PC-3 (cell line): ENCODE measurements at regions not wholly inside any gene's neighbourhood (a gene's known extent, or its start where the extent isn't known, plus 50 kb on each side); places are given as distances from the start of the nearest gene placed in this dataset.

Experiments
- ATAC-seq: fragments of 200-7000 bp; cut with Tn5 transposase; 2 replicates; pipeline ENCODE4 v1.9.1; 2020; ENCODE audit warnings: mild to moderate bottlenecking, moderate library complexity
- BruUV-seq: library from RNA; stranded (reverse); fragments of 400-500 nt; replicated peaks from 2 replicates; lab custom pipeline; 2021; lab: Mats Ljungman, UMichigan
- CTCF ChIA-PET: fragments of 300-600 bp; sonication (Branson Sonifier 250); formaldehyde crosslinking; loops from one replicate; lab custom pipeline; 2022; ENCODE audit warnings: antibody characterized with exemption; lab: Charles Lee
- POLR2A ChIA-PET: fragments of 300-600 bp; sonication (Branson Sonifier 250); formaldehyde crosslinking; loops from one replicate; lab custom pipeline; 2022; ENCODE audit warnings: antibody characterized with exemption; ENCODE audit not compliant: unreplicated experiment; lab: Charles Lee
- DNase-seq: peaks from one replicate; pipeline ENCODE4 v3.0.0-alpha.2; 2015
- H2AFZ ChIP-seq: fragments of 300-600 bp; sonication (generic); 2 replicates; pipeline ENCODE4 v1.6.0; 2016; ENCODE audit warnings: antibody characterized with exemption, low read length
- H3F3A ChIP-seq: fragments of 300-600 bp; sonication (generic); one replicate; pipeline ENCODE4 v1.6.0; 2017; ENCODE audit warnings: antibody characterized with exemption, low read length, control low read depth, mild to moderate bottlenecking; ENCODE audit not compliant: unreplicated experiment
- H3K27ac ChIP-seq: fragments of 300-600 bp; sonication (generic); 2 replicates; pipeline ENCODE4 v1.5.1; 2016; ENCODE audit warnings: mild to moderate bottlenecking, low read length
- H3K27me3 ChIP-seq: fragments of 300-600 bp; sonication (generic); 2 replicates; pipeline ENCODE4 v1.6.1; 2016; ENCODE audit warnings: low read length, mixed read lengths
- H3K36me3 ChIP-seq: fragments of 300-600 bp; sonication (generic); 2 replicates; pipeline ENCODE4 v1.6.1; 2016; ENCODE audit warnings: low read depth, mixed run types, low read length, mixed read lengths
- H3K4me1 ChIP-seq: fragments of 300-600 bp; sonication (generic); 2 replicates; pipeline ENCODE4 v1.5.1; 2016; ENCODE audit warnings: low read length; ENCODE audit not compliant: insufficient read depth
- H3K4me2 ChIP-seq: fragments of 300-600 bp; sonication (generic); 2 replicates; pipeline ENCODE4 v1.6.0; 2016; ENCODE audit warnings: low read length
- H3K4me3 ChIP-seq: fragments of 300-600 bp; sonication (generic); 2 replicates; pipeline ENCODE4 v1.5.1; 2016; ENCODE audit warnings: mild to moderate bottlenecking, low read length, mixed read lengths
- H3K79me2 ChIP-seq: fragments of 300-600 bp; sonication (generic); 2 replicates; pipeline ENCODE4 v1.6.1; 2017; ENCODE audit warnings: low read length, mixed read lengths
- H3K9ac ChIP-seq: fragments of 300-600 bp; sonication (generic); 2 replicates; pipeline ENCODE4 v1.6.0; 2016; ENCODE audit warnings: mild to moderate bottlenecking, low read length
- H3K9me2 ChIP-seq: fragments of 300-600 bp; sonication (generic); replicated peaks from 2 replicates; pipeline ENCODE4 v1.6.1; 2016; ENCODE audit warnings: mixed run types, low read length, mixed read lengths
- H3K9me3 ChIP-seq: fragments of 300-600 bp; sonication (generic); 2 replicates; pipeline ENCODE4 v1.6.1; 2016; ENCODE audit warnings: low read length, mixed read lengths
- H4K20me1 ChIP-seq: fragments of 300-600 bp; sonication (generic); 2 replicates; pipeline ENCODE4 v1.6.1; 2016; ENCODE audit warnings: low read length, mixed read lengths
- EZH2 ChIP-seq: fragments of 300-600 bp; sonication (generic); IDR thresholded peaks from one replicate; pipeline ENCODE4 v1.6.1; 2017; ENCODE audit warnings: antibody characterized with exemption, mild to moderate bottlenecking, low read length; ENCODE audit not compliant: unreplicated experiment
- EZH2phosphoT487 ChIP-seq: fragments of 300-600 bp; sonication (generic); IDR thresholded peaks from 2 replicates; pipeline ENCODE4 v1.6.1; 2018; ENCODE audit warnings: mild to moderate bottlenecking, antibody characterized with exemption, low read length, borderline replicate concordance
- intact Hi-C: fragments of 100-400 bp; cut with micrococcal nuclease; formaldehyde crosslinking; loops from 2 replicates; pipeline ENCODE4 v1.9.0; 2023
- TF ChIP-seq, protein P1 (sequence below): fragments of 300-600 bp; sonication (generic); conservative IDR thresholded peaks from 2 replicates; pipeline ENCODE4 v1.5.1; 2017; ENCODE audit warnings: antibody characterized with exemption, low read depth, mild to moderate bottlenecking, low read length

DNA sequence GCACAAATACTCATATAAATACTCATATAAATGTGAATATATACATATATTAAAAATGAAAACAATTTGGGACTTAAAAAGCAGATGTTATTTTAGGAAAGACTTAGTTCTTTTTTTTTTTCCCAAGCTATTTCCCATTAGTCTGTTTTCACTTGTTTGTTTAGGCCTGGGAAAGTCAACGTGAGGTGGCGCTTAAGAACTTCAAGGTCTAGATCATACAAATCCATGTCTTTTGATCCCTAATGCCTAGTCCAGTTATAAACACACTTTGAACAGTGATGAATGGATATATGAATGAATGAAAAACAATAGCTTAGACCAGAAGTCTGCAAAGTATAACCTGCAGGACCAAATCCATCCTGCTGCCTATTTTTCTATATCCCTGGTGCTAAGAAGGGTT, 224.5 kb downstream of the CGGBP1 start:
- intact Hi-C loops = loop anchor here (10.0 kb wide), 1 partner anchor 270 kb away; no protein-coding TSS in a partner anchor
- peaks cover 8% of the 10 kb centered on the region; the same call in 1 of the 2 replicates for H3K4me1 ChIP-seq
- H3K9me2 ChIP-seq = no peaks in the 10 kb centered on the region
- H3K27ac ChIP-seq = no peak overlapping the region
- H3F3A ChIP-seq = no peaks in the 10 kb centered on the region
- H3K4me3 ChIP-seq = no peak overlapping the region
- no TSS peak for BruUV-seq
- H3K36me3 ChIP-seq = no peaks in the 10 kb centered on the region
- H2AFZ ChIP-seq = no peak overlapping the region
- no peaks in the 10 kb centered on the region for H3K79me2 ChIP-seq
- H4K20me1 ChIP-seq = no peaks in the 10 kb centered on the region
- DNase-seq (no peak), ATAC-seq (no peak)
- CTCF ChIA-PET = no interaction called here
- POLR2A ChIA-PET = no interaction called here
- peaks cover 4% of the 10 kb centered on the region; the same call in 1 of the 2 replicates for H3K9me3 ChIP-seq
- H3K27me3 ChIP-seq = no peaks in the 10 kb centered on the region
- H3K9ac ChIP-seq = no peak overlapping the region
- TF ChIP-seq EZH2 (no peak), EZH2phosphoT487 (no peak)
- TF ChIP-seq, protein P1, sequence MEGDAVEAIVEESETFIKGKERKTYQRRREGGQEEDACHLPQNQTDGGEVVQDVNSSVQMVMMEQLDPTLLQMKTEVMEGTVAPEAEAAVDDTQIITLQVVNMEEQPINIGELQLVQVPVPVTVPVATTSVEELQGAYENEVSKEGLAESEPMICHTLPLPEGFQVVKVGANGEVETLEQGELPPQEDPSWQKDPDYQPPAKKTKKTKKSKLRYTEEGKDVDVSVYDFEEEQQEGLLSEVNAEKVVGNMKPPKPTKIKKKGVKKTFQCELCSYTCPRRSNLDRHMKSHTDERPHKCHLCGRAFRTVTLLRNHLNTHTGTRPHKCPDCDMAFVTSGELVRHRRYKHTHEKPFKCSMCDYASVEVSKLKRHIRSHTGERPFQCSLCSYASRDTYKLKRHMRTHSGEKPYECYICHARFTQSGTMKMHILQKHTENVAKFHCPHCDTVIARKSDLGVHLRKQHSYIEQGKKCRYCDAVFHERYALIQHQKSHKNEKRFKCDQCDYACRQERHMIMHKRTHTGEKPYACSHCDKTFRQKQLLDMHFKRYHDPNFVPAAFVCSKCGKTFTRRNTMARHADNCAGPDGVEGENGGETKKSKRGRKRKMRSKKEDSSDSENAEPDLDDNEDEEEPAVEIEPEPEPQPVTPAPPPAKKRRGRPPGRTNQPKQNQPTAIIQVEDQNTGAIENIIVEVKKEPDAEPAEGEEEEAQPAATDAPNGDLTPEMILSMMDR = no peak
- no peak overlapping the region for H3K4me2 ChIP-seq

DNA sequence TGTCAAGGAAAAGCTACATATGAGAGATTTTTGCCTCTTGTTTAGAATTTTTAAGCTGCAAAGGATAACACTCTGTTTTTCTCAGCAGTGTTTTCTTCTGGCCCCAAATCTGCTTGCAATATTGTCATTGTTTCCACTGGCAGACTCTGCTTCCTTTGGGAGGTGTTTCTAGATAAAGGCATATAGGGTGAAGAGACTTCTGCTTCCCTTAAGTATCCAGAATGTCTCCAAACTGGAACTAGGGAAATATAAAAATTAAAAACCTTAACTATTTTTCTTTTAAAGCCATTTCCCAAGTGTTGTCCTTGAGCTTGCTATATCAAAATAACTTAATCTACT, 225.8 kb downstream of the CGGBP1 start:
- no peaks in the 10 kb centered on the region for H3K27me3 ChIP-seq
- no peak overlapping the region for H3K9ac ChIP-seq
- no peaks in the 10 kb centered on the region for H3K9me2 ChIP-seq
- no peak overlapping the region; the same call in 1 of the 2 replicates for H3K4me3 ChIP-seq
- ChIA-PET POLR2A (no interaction called here), CTCF (no interaction called here)
- intact Hi-C loops = loop anchor here (10.0 kb wide), 1 partner anchor 268 kb away; no protein-coding TSS in a partner anchor
- H3K4me2 ChIP-seq = peak overlapping the region; percentile 31
- no peaks in the 10 kb centered on the region for H3K9me3 ChIP-seq
- H4K20me1 ChIP-seq = no peaks in the 10 kb centered on the region
- no peak overlapping the region for H3K27ac ChIP-seq
- TF ChIP-seq EZH2phosphoT487 (no peak), EZH2 (no peak)
- TF ChIP-seq, protein P1 = no peak
- H3F3A ChIP-seq = no peaks in the 10 kb centered on the region
- no TSS peak for BruUV-seq
- ATAC-seq (no peak; the same call in 1 of the 2 replicates), DNase-seq (no peak)
- no peaks in the 10 kb centered on the region for H3K36me3 ChIP-seq
- peak overlapping the region; percentile 71 for H2AFZ ChIP-seq
- peaks cover 8% of the 10 kb centered on the region; the same call in 1 of the 2 replicates for H3K4me1 ChIP-seq
- no peaks in the 10 kb centered on the region for H3K79me2 ChIP-seq

DNA sequence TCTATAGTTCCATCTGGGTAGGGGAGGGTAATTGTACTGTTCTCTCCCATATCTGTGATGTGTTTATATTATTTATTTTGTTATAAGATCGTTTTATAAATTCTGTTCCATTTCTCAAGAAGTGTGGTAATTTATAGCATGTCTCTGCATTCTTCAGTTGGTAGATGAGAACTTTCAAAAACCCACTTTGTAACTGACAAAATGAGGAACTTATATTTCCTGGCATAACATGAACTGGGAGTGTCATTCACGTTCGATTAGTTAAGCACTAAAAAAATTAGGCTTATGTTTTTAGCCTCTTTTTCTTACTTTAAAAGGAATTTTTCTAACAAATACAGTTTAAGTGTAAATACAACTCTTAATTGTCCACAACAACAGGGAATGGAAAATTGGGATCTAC, 230.8 kb downstream of the CGGBP1 start:
- no peak overlapping the region for H3K4me3 ChIP-seq
- no peak overlapping the region for H3K4me2 ChIP-seq
- intact Hi-C loops = no loop called here
- DNase-seq = no peak
- H3K9me2 ChIP-seq = no peaks in the 10 kb centered on the region
- H3K4me1 ChIP-seq = peaks cover 7% of the 10 kb centered on the region; the same call in 1 of the 2 replicates
- ChIA-PET POLR2A (no interaction called here), CTCF (no interaction called here)
- no TSS peak for BruUV-seq
- no peak overlapping the region for H3K9ac ChIP-seq
- H3F3A ChIP-seq = no peaks in the 10 kb centered on the region
- H3K36me3 ChIP-seq = no peaks in the 10 kb centered on the region
- ATAC-seq = no peak
- H3K79me2 ChIP-seq = no peaks in the 10 kb centered on the region
- H2AFZ ChIP-seq = no peak overlapping the region
- H3K27me3 ChIP-seq = no peaks in the 10 kb centered on the region
- no peaks in the 10 kb centered on the region for H3K9me3 ChIP-seq
- TF ChIP-seq, protein P1 = no peak
- TF ChIP-seq EZH2phosphoT487 (no peak), EZH2 (no peak)
- no peak overlapping the region for H3K27ac ChIP-seq
- H4K20me1 ChIP-seq = no peaks in the 10 kb centered on the region
